ENCODE measurements at regions not wholly inside any gene's neighbourhood (a gene's known extent, or its start where the extent isn't known, plus 50 kb on each side); places are given as distances from the start of the nearest gene placed in this dataset.

GRCh38 chr12:124503305-124503704 lies 64.1 kb downstream of the NCOR2 start:
- no peak for DNase-seq

GRCh38 chr12:124502379-124502778 lies 65.0 kb downstream of the NCOR2 start:
- DNase-seq = no peak

GRCh38 chr12:124501827-124502226 lies 65.6 kb downstream of the NCOR2 start:
- no peak for DNase-seq

GRCh38 chr12:124501112-124501561 lies 66.3 kb downstream of the NCOR2 start:
- no peak for DNase-seq

GRCh38 chr12:124499898-124500244 lies 67.5 kb downstream of the NCOR2 start:
- no peak for DNase-seq

GRCh38 chr12:124499190-124499753 lies 68.1 kb downstream of the NCOR2 start:
- no peak for DNase-seq

- no peak for DNase-seq
These were observed 68.9 kb downstream of the NCOR2 start for GRCh38 chr12:124498275-124499189.

- no peak for DNase-seq
These were observed 69.8 kb downstream of the NCOR2 start for GRCh38 chr12:124497658-124498057.

- no peak for DNase-seq
These were observed 70.4 kb downstream of the NCOR2 start for GRCh38 chr12:124497039-124497438.

GRCh38 chr12:124496584-124496983 lies 70.8 kb downstream of the NCOR2 start:
- DNase-seq = peak; percentile 19

GRCh38 chr12:124495194-124495983 lies 72.0 kb downstream of the NCOR2 start:
- DNase-seq = no peak

- no peak for DNase-seq
These were observed 72.7 kb downstream of the NCOR2 start for GRCh38 chr12:124494751-124495129.

- peak; percentile 66 for DNase-seq
These were observed 73.3 kb downstream of the NCOR2 start for GRCh38 chr12:124493809-124494750.

- no peak for DNase-seq
These were observed 74.3 kb downstream of the NCOR2 start for GRCh38 chr12:124492879-124493808.

GRCh38 chr12:124491856-124492420 lies 75.5 kb downstream of the NCOR2 start:
- DNase-seq = no peak

GRCh38 chr12:124491310-124491709 lies 76.1 kb downstream of the NCOR2 start:
- no peak for DNase-seq

GRCh38 chr12:124490584-124491305 lies 76.7 kb downstream of the NCOR2 start:
- no peak for DNase-seq

GRCh38 chr12:124489915-124490583 lies 77.4 kb downstream of the NCOR2 start:
- no peak for DNase-seq

- DNase-seq = no peak
These were observed 78.2 kb downstream of the NCOR2 start for GRCh38 chr12:124489220-124489619.

GRCh38 chr12:124488520-124488919 lies 78.9 kb downstream of the NCOR2 start:
- DNase-seq = no peak
